ENCODE measurements at regions not wholly inside any gene's neighbourhood (a gene's known extent, or its start where the extent isn't known, plus 50 kb on each side); places are given as distances from the start of the nearest gene placed in this dataset.
A peak's percentile ranks its signal among the peaks of the same experiment; 100 is the strongest.

GRCh38 chr3:117647435-117647834 lies 937.9 kb downstream of the TUSC7 start:
- TF ChIP-seq CTCF (IDR thresholded peaks at IDR 0.05), result no peak
- no peak overlapping the region for H3K4me3 Mint-ChIP-seq
- no peak for DNase-seq
- no peak overlapping the region for H3K27ac Mint-ChIP-seq
- H3K27me3 Mint-ChIP-seq (ENCODE audit: insufficient read depth), result peaks cover 2% of the 10 kb centered on the region; the same call in 1 of the 2 replicates
- H3K36me3 Mint-ChIP-seq (ENCODE audit: low read depth), result no peaks in the 10 kb centered on the region
- H3K9me3 Mint-ChIP-seq, result no peaks in the 10 kb centered on the region; the same call in 1 of the 2 replicates
- H3K4me1 Mint-ChIP-seq (ENCODE audit: low read depth), result no peaks in the 10 kb centered on the region

- Mint-ChIP-seq H3K27me3 (ENCODE audit: insufficient read depth) (no peaks in the 10 kb centered on the region; the same call in 1 of the 2 replicates), H3K27ac (no peak overlapping the region), H3K4me1 (ENCODE audit: low read depth) (no peaks in the 10 kb centered on the region), H3K36me3 (ENCODE audit: low read depth) (no peaks in the 10 kb centered on the region), H3K9me3 (no peaks in the 10 kb centered on the region; the same call in 1 of the 2 replicates), H3K4me3 (no peak overlapping the region)
- no peak for TF ChIP-seq CTCF (IDR thresholded peaks at IDR 0.05)
- no peak for DNase-seq
Observed at GRCh38 chr3:117651246-117651645, 941.7 kb downstream of the TUSC7 start.

GRCh38 chr3:117656391-117656790 lies 946.8 kb downstream of the TUSC7 start:
- no peak for TF ChIP-seq CTCF (IDR thresholded peaks at IDR 0.05)

GRCh38 chr3:117657278-117657677 lies 947.7 kb downstream of the TUSC7 start:
- Mint-ChIP-seq H3K4me3 (no peak overlapping the region), H3K9me3 (no peaks in the 10 kb centered on the region; the same call in 1 of the 2 replicates), H3K27ac (no peak overlapping the region), H3K36me3 (ENCODE audit: low read depth) (no peaks in the 10 kb centered on the region), H3K4me1 (ENCODE audit: low read depth) (peaks cover 21% of the 10 kb centered on the region), H3K27me3 (ENCODE audit: insufficient read depth) (no peaks in the 10 kb centered on the region)
- no peak for DNase-seq
- TF ChIP-seq CTCF (IDR thresholded peaks at IDR 0.05), result no peak

More at GRCh38 chr3:117656391-117656790, 946.8 kb downstream of the TUSC7 start:
- Mint-ChIP-seq H3K9me3 (no peaks in the 10 kb centered on the region; the same call in 1 of the 2 replicates), H3K27ac (no peak overlapping the region), H3K4me3 (no peak overlapping the region), H3K27me3 (ENCODE audit: insufficient read depth) (no peaks in the 10 kb centered on the region), H3K36me3 (ENCODE audit: low read depth) (no peaks in the 10 kb centered on the region), H3K4me1 (ENCODE audit: low read depth) (peaks cover 13% of the 10 kb centered on the region)
- no peak for DNase-seq

GRCh38 chr3:117660941-117661817 lies 951.6 kb downstream of the TUSC7 start:
- no peaks in the 10 kb centered on the region; the same call in 1 of the 2 replicates for H3K9me3 Mint-ChIP-seq
- no peak for TF ChIP-seq CTCF (IDR thresholded peaks at IDR 0.05)
- peaks cover 23% of the 10 kb centered on the region for H3K4me1 Mint-ChIP-seq (ENCODE audit: low read depth)
- H3K27me3 Mint-ChIP-seq (ENCODE audit: insufficient read depth), result 0 out of 2 replicates have a peak, but pooled peaks cover under 1% of the 10 kb centered on the region
- H3K27ac Mint-ChIP-seq, result peak overlapping the region; percentile 79; the same call in 1 of the 2 replicates
- no peaks in the 10 kb centered on the region for H3K36me3 Mint-ChIP-seq (ENCODE audit: low read depth)
- peak; percentile 40 for DNase-seq
- H3K4me3 Mint-ChIP-seq, result peak overlapping the region; percentile 31; the same call in 1 of the 2 replicates
